ENCODE measurements at regions not wholly inside any gene's neighbourhood (a gene's known extent, or its start where the extent isn't known, plus 50 kb on each side); places are given as distances from the start of the nearest gene placed in this dataset.
A peak's percentile ranks its signal among the peaks of the same experiment; 100 is the strongest.

DNA sequence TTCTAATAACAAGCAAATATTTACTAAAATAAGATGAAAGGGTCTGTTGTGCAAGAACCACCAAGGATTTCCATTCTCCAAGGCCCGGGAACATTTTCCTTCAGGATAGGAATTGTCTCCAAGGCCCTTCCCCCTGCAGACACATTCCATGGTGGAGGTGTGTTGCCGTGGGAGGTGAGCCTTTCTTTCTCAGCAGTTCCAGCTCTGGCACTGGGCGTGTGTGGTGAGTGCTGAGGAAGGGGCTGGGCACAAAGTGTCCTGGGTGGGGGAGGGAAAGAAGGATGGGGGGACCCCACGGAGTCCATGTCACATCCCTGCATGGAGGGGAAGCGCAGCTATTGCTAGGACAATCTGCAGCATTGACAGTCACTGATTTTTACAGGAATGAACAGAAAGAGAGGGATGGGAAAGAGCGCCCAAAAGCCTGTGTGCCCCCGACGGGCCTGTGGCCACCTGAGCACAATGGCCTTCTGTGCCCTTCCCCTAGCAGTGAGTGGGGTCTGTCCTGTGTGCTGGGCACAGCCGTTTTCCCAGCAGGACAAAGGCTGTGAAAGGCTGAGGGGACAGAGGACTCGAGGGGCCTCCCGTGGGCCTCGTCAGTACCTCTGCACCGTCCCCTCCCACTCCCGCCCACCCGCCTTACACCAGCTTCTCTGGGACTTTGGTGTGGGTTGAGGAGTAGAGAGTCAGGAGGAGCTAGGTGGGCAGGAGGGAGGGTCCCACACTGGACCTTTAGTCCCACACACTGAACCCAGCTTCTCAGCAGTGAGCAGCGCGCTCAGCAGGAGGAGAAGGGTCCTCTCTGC is 79.8 kb downstream of the PTGR3 start (continued):
- TF ChIP-seq, protein P1, sequence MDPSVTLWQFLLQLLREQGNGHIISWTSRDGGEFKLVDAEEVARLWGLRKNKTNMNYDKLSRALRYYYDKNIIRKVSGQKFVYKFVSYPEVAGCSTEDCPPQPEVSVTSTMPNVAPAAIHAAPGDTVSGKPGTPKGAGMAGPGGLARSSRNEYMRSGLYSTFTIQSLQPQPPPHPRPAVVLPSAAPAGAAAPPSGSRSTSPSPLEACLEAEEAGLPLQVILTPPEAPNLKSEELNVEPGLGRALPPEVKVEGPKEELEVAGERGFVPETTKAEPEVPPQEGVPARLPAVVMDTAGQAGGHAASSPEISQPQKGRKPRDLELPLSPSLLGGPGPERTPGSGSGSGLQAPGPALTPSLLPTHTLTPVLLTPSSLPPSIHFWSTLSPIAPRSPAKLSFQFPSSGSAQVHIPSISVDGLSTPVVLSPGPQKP (IDR thresholded peaks at IDR 0.05; ENCODE audit: borderline replicate concordance, low read depth, low read length), result no peak

DNA sequence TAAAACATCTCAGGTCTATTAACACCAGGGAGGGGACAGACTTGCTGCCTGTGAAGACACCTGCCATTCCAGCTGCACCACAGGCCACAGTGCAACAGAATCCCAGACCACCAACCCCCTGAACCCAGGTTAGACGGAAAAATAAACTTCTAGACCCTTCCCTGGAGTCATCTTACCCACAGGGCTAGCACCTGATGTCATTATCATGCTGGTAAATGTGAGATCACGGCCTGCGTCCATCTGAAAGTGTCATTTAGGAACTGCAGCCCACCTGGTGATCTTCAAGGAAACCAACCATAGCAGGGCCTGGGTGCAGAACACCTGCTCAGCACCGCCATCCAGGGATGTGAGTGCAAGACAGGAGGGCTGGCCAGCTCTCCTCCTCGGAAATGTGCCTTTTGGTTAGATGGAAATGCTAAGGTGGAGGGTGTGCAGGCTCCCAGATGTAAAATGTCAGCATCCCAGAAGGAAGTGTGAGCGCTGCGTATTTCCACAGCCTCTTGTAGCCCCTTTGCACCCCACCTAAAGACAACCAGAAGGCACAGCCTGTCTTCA is 80.8 kb downstream of the PTGR3 start:
- CTCF ChIA-PET, result no interaction called here
- Histone ChIP-seq H3K27me3 (ENCODE audit: control insufficient read depth, insufficient read depth, low read length) (peaks cover 10% of the 10 kb centered on the region; the same call in 1 of the 2 replicates), H3K4me2 (ENCODE audit: low read depth, low read length) (no peak overlapping the region)
- TF ChIP-seq NFE2L2 (IDR thresholded peaks at IDR 0.05; ENCODE audit: low read depth, low read length), result no peak
- TF ChIP-seq, protein P2, sequence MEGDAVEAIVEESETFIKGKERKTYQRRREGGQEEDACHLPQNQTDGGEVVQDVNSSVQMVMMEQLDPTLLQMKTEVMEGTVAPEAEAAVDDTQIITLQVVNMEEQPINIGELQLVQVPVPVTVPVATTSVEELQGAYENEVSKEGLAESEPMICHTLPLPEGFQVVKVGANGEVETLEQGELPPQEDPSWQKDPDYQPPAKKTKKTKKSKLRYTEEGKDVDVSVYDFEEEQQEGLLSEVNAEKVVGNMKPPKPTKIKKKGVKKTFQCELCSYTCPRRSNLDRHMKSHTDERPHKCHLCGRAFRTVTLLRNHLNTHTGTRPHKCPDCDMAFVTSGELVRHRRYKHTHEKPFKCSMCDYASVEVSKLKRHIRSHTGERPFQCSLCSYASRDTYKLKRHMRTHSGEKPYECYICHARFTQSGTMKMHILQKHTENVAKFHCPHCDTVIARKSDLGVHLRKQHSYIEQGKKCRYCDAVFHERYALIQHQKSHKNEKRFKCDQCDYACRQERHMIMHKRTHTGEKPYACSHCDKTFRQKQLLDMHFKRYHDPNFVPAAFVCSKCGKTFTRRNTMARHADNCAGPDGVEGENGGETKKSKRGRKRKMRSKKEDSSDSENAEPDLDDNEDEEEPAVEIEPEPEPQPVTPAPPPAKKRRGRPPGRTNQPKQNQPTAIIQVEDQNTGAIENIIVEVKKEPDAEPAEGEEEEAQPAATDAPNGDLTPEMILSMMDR (conservative IDR thresholded peaks at IDR 0.05; ENCODE audit: low read depth, low read length), result no peak
- TF ChIP-seq CEBPB (IDR thresholded peaks at IDR 0.05; ENCODE audit: low read depth, low read length), result no peak
- TF ChIP-seq, protein P3, sequence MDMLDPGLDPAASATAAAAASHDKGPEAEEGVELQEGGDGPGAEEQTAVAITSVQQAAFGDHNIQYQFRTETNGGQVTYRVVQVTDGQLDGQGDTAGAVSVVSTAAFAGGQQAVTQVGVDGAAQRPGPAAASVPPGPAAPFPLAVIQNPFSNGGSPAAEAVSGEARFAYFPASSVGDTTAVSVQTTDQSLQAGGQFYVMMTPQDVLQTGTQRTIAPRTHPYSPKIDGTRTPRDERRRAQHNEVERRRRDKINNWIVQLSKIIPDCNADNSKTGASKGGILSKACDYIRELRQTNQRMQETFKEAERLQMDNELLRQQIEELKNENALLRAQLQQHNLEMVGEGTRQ (IDR thresholded peaks at IDR 0.05; ENCODE audit: low read depth, low read length), result no peak
- TF ChIP-seq MXI1 (IDR thresholded peaks at IDR 0.05; ENCODE audit: borderline replicate concordance, low read depth, low read length), result no peak
- TF ChIP-seq RCOR1 (IDR thresholded peaks at IDR 0.05; ENCODE audit: insufficient replicate concordance, low read length), result no peak
- no peak for TF ChIP-seq RFX5 (IDR thresholded peaks at IDR 0.05; ENCODE audit: low read depth, low read length)
- TF ChIP-seq CHD1 (IDR thresholded peaks at IDR 0.05; ENCODE audit: low read depth, low read length), result no peak
- no peak for TF ChIP-seq MAFK (IDR thresholded peaks at IDR 0.05; ENCODE audit: low read depth, low read length)
- no peak for TF ChIP-seq BHLHE40 (IDR thresholded peaks at IDR 0.05; ENCODE audit: low read depth, low read length)
- TF ChIP-seq POLR2A (IDR thresholded peaks at IDR 0.05; ENCODE audit: low read depth, low read length), result no peak
- no peak for TF ChIP-seq FOS (IDR thresholded peaks at IDR 0.05; ENCODE audit: low read depth, low read length)

More for the DNA sequence above, 80.8 kb downstream of the PTGR3 start:
- Histone ChIP-seq H3K9me1 (ENCODE audit: insufficient read depth, low read length) (peaks cover 4% of the 10 kb centered on the region; the same call in 1 of the 2 replicates), H3K4me3 (ENCODE audit: insufficient read depth, low read depth, low read length) (no peak overlapping the region), H4K8ac (ENCODE audit: low read depth in 2 of 2, low read length in 2 of 2) (no peak overlapping the region), H4K5ac (ENCODE audit: low read depth, low read length) (no peak overlapping the region), H2AFZ (replicated peaks; ENCODE audit: low read length, poor library complexity) (peak overlapping the region; percentile 70), H3K23ac (ENCODE audit: low read depth, low read length) (no peak overlapping the region), H3K27ac (ENCODE audit: insufficient read depth, low read length) (no peak overlapping the region), H3K79me1 (ENCODE audit: low read depth in 1 of 2, low read length in 2 of 2) (no peaks in the 10 kb centered on the region), H3K14ac (replicated peaks; ENCODE audit: low read depth, low read length) (no peak overlapping the region; the same call in 1 of the 2 replicates), H4K20me1 (ENCODE audit: insufficient read depth, low read length) (no peaks in the 10 kb centered on the region; the same call in 1 of the 2 replicates), H2AK5ac (ENCODE audit: low read depth, low read length) (no peak overlapping the region), H3K56ac (ENCODE audit: extremely low read depth, insufficient read depth, low read length) (no peak overlapping the region), H3K18ac (ENCODE audit: low read depth, low read length) (no peak overlapping the region), H3K9me3 (ENCODE audit: control insufficient read depth, insufficient read depth, low read length) (no peaks in the 10 kb centered on the region), H2AK9ac (replicated peaks; ENCODE audit: low read depth, low read length, poor library complexity) (no peak overlapping the region), H2BK20ac (ENCODE audit: low read depth, low read length) (no peak overlapping the region), H4K91ac (ENCODE audit: insufficient read depth, low read depth, low read length) (no peak overlapping the region), H3K4ac (ENCODE audit: low read depth, low read length) (no peak overlapping the region), H3K4me1 (ENCODE audit: control insufficient read depth, insufficient read depth, low read length) (peaks cover 2% of the 10 kb centered on the region; the same call in 1 of the 2 replicates), H3K9ac (ENCODE audit: low read depth, low read length) (no peak overlapping the region), H2BK120ac (ENCODE audit: low read depth, low read length) (no peak overlapping the region), H2BK5ac (ENCODE audit: low read depth, low read length, poor library complexity, severe bottlenecking) (no peak overlapping the region), H2BK15ac (ENCODE audit: low read depth, low read length) (no peak overlapping the region), H3K36me3 (ENCODE audit: control insufficient read depth, insufficient read depth, low read length) (no peaks in the 10 kb centered on the region)
- WGBS, 2 experiments (ENCODE audit: extremely low coverage in 2 of 2, insufficient read length in 1 of 2), result 90% methylated on average over 2 of the region's 7 CpGs; no CpG with 5 or more reads in 1 of the 2 experiments
- intact Hi-C loops (cut with micrococcal nuclease) (no loop called here), in situ Hi-C loops (cut with MboI; ENCODE audit: low sequenced_read_pairs) (no loop called here), dilution Hi-C loops (cut with HindIII; ENCODE audit: low sequenced_read_pairs, unreplicated experiment) (no loop called here)
- no peak for ATAC-seq (ENCODE audit: low read depth)
- POLR2A ChIA-PET (ENCODE audit: unreplicated experiment), result no interaction called here
- no peak for DNase-seq
- no TSS peak for BruUV-seq (replicated peaks)

All from IMR-90 (cell line).